Upper lobe of left lung (tissue), 6 donors: ENCODE measurements at regions not wholly inside any gene's neighbourhood (a gene's known extent, or its start where the extent isn't known, plus 50 kb on each side); places are given as distances from the start of the nearest gene placed in this dataset.
A peak's percentile ranks its signal among the peaks of the same experiment; 100 is the strongest.
"Not testable (repeated sequence)": the region's sequence is repeated elsewhere in the genome, so short reads cannot be mapped to it uniquely, and the experiment has no call there.

Experiments
- ATAC-seq, 2 donors: fragments of 200-7000 bp; cut with Tn5 transposase; one replicate each; pipeline ENCODE4 v1.9.1; 2022; ENCODE audit warnings: mild to moderate bottlenecking in 2 of 2, moderate library complexity in 2 of 2; ENCODE audit not compliant: low FRiP score in 2 of 2
- DNase-seq, 2 donors: peaks; one replicate each; pipeline ENCODE4 v3.0.0-alpha.2; 2019 to 2020
- H3K27ac ChIP-seq, 4 donors: fragments of 200-600 bp; sonication (generic); one replicate each; pipeline ENCODE4 v1.5.1; 2016 to 2019
- H3K27me3 ChIP-seq, 4 donors: fragments of 200-600 bp; sonication (generic); one replicate each; pipeline ENCODE4 v1.5.1; 2017 to 2019
- H3K36me3 ChIP-seq, 4 donors: fragments of 200-600 bp; sonication (generic); one replicate each; pipeline ENCODE4 v1.5.1; 2016 to 2019
- H3K4me1 ChIP-seq, 4 donors: fragments of 200-600 bp; sonication (generic); one replicate each; pipeline ENCODE4 v1.5.1; 2018 to 2019
- H3K4me3 ChIP-seq, 4 donors: fragments of 200-600 bp; sonication (generic); one replicate each; pipeline ENCODE4 v1.5.1; 2017 to 2019; ENCODE audit warnings: mild to moderate bottlenecking in 2 of 4, moderate library complexity in 1 of 4
- H3K9me3 ChIP-seq, 4 donors: fragments of 200-600 bp; sonication (generic); one replicate each; pipeline ENCODE4 v1.5.1; 2018 to 2019
- EP300 ChIP-seq, 4 donors: sonication (generic); formaldehyde crosslinking; IDR thresholded peaks; one replicate each; pipeline ENCODE4 v1.5.1; 2017; ENCODE audit warnings: antibody characterized with exemption in 4 of 4, control low read depth in 2 of 4
- POLR2A ChIP-seq, 4 donors: fragments of 450-650 bp; IDR thresholded peaks; one replicate each; pipeline ENCODE4 v1.5.1; 2016 to 2017; ENCODE audit warnings: antibody characterized with exemption in 4 of 4, mild to moderate bottlenecking in 2 of 4
- POLR2AphosphoS5 ChIP-seq, 2 donors: sonication (generic); formaldehyde crosslinking; IDR thresholded peaks; one replicate each; pipeline ENCODE4 v1.5.1; 2017; ENCODE audit warnings: antibody characterized with exemption in 2 of 2
- WGBS, 2 donors: methylation state at CpG; one replicate each; pipeline ENCODE4 v1.1.5; 2017 to 2018; 5-methylcytosine and 5-hydroxymethylcytosine counted together
- TF ChIP-seq, protein P1 (sequence below), 6 experiments: fragments of 450-650 bp in 4 of 6; fragments of 200-600 bp in 2 of 6; sonication (generic) in 2 of 6; IDR thresholded peaks; one replicate each; pipeline ENCODE4 v1.5.1; 2016 to 2019; ENCODE audit warnings: antibody characterized with exemption in 6 of 6
- donor health status: DM: no; HTN: no; CAD: no; lungs with moderate emphysema.
- donor health status: DM: no; HTN: yes; CAD: no; lungs with severe emphysema.

GRCh38 chr5:135264451-135265440, 134.3 kb downstream of the MACROH2A1 start:
- no peaks in the 10 kb centered on the region for H3K36me3 ChIP-seq
- DNase-seq (peak in 1 of 2 donors; percentile 62), ATAC-seq (no peak)
- TF ChIP-seq EP300 (IDR thresholded peaks at IDR 0.05) (no peak), POLR2AphosphoS5 (IDR thresholded peaks at IDR 0.05) (no peak), POLR2A (IDR thresholded peaks at IDR 0.05) (no peak)
- TF ChIP-seq, protein P1, sequence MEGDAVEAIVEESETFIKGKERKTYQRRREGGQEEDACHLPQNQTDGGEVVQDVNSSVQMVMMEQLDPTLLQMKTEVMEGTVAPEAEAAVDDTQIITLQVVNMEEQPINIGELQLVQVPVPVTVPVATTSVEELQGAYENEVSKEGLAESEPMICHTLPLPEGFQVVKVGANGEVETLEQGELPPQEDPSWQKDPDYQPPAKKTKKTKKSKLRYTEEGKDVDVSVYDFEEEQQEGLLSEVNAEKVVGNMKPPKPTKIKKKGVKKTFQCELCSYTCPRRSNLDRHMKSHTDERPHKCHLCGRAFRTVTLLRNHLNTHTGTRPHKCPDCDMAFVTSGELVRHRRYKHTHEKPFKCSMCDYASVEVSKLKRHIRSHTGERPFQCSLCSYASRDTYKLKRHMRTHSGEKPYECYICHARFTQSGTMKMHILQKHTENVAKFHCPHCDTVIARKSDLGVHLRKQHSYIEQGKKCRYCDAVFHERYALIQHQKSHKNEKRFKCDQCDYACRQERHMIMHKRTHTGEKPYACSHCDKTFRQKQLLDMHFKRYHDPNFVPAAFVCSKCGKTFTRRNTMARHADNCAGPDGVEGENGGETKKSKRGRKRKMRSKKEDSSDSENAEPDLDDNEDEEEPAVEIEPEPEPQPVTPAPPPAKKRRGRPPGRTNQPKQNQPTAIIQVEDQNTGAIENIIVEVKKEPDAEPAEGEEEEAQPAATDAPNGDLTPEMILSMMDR (IDR thresholded peaks at IDR 0.05): no peak
- H3K4me1 ChIP-seq: no peaks in the 10 kb centered on the region
- no peaks in the 10 kb centered on the region for H3K9me3 ChIP-seq
- WGBS, 2 donors: 68 to 72% methylated on average over 17 of the region's 17 CpGs
- H3K27me3 ChIP-seq: no peaks in the 10 kb centered on the region
- H3K4me3 ChIP-seq: no peak overlapping the region
- no peak overlapping the region for H3K27ac ChIP-seq

DNA sequence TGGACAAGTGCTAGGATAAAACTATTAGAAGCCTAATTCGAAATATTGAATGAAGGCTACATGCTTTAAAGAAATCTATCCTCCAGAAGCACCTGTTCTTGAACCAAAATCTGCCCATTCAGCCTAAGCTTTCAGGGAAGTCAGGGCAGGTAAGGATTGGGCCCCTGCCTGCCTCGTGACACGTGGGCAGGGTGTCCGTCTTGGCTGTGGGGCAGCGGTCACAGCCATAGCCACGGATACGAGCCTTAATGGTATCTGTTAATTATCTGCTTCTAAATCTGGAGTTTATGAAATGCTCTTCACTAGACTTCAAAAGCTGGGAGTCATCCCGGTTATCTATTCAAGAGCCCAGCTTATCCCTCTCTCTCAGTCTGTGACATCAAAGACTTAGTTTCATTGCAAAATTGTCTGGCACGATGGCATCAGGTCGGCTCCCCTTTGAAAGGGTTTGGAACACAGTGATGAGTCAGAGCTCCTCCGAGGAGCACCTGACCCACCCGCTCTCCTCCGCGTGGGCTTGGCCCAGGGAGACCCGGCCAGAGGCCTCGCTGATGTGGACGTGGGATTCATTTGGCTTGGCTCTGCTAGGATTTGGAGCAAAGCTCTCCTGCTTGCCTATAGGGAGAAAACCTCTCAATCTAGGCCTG, 135.9 kb downstream of the MACROH2A1 start:
- TF ChIP-seq POLR2AphosphoS5 (IDR thresholded peaks at IDR 0.05) (no peak), POLR2A (IDR thresholded peaks at IDR 0.05) (no peak)
- TF ChIP-seq, protein P1 (IDR thresholded peaks at IDR 0.05): no peak
- no peak overlapping the region for H3K4me3 ChIP-seq
- no peak for ATAC-seq
- DNase-seq: peak in 1 of 2 donors; percentile 37
- H3K4me1 ChIP-seq: no peaks in the 10 kb centered on the region
- peaks cover 0 to 3% (median 0%) of the 10 kb centered on the region in 4 donors for H3K9me3 ChIP-seq
- 87 to 89% methylated on average over 14 to 16 of the region's 17 CpGs for WGBS, 2 donors
- no peaks in the 10 kb centered on the region for H3K36me3 ChIP-seq
- H3K27ac ChIP-seq: no peak overlapping the region
- no peaks in the 10 kb centered on the region for H3K27me3 ChIP-seq

DNA sequence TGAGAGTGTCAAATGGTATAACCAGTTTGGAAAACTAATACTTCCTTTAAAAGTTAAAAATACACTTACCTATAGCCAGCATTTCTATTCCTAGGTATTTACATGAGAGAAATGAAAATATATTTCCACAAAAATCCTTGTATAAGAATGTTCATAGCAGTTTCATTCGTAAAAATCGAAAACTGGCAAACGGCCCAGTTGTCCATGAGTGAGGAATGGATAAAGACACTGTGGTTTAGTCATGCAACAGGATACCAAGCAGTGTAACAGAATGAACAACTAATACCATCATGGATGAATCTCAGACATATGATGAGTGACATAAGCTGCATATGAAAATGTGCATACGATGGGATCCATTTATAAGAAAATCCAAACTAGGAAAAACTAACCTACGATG, 136.7 kb downstream of the MACROH2A1 start:
- TF ChIP-seq POLR2AphosphoS5 (IDR thresholded peaks at IDR 0.05): no peak
- TF ChIP-seq POLR2A (IDR thresholded peaks at IDR 0.05): no peak
- TF ChIP-seq, protein P1 (IDR thresholded peaks at IDR 0.05): no peak
- TF ChIP-seq EP300 (IDR thresholded peaks at IDR 0.05): no peak
- Histone ChIP-seq H3K36me3 (no peaks in the 10 kb centered on the region), H3K27ac (no peak overlapping the region), H3K27me3 (no peaks in the 10 kb centered on the region), H3K4me1 (no peaks in the 10 kb centered on the region), H3K4me3 (no peak overlapping the region), H3K9me3 (peaks cover 0 to 3% (median 0%) of the 10 kb centered on the region in 4 donors)
- 94% methylated on average over 5 of the region's 5 CpGs for WGBS, 2 donors
- ATAC-seq (no peak), DNase-seq (no peak)

- ATAC-seq, H3K4me1 ChIP-seq, H3K27me3 ChIP-seq, DNase-seq, H3K27ac ChIP-seq, H3K4me3 ChIP-seq, H3K36me3 ChIP-seq, H3K9me3 ChIP-seq: not testable (repeated sequence)
These were observed 138.9 kb downstream of the MACROH2A1 start for GRCh38 chr5:135260108-135260507.

DNA sequence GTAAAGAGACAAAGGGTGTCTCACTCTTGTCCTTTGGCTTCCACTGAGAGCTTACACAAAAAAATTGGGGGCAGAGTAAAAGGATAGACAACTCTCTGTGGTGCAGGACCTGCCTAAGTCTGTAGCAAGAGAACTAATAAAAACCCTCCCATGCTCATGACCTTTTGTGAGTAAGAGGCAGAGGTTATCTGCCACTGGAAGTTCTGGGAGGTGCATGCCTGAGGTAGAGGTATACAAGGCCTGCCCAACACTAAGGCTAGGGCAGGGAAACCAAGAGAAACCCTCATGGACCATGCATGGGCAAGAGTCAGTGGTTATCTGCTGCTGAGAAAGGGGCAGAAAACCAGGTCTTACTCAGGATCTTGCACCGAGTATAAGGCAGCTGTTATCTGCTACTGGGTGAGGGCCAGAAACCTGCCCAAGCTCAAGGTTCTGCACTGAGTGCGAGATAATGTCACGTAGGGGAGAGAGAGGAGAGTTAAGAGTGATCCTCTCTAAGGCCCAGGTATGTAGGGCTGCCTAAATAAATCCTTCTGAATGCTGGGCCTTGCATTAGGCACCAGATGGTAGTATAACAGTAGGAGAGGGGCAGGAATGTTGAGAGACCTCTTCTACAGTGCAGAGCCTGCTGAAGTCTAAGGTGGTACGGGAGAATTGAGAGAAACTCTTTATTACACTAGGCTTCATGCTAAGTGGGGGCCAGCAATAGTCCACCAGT, 143.4 kb downstream of the MACROH2A1 start:
- Histone ChIP-seq H3K36me3 (no peaks in the 10 kb centered on the region), H3K4me3 (no peak overlapping the region), H3K4me1 (no peaks in the 10 kb centered on the region), H3K27me3 (no peaks in the 10 kb centered on the region), H3K27ac (no peak overlapping the region), H3K9me3 (peaks cover 0 to 3% (median 0%) of the 10 kb centered on the region in 4 donors)
- ATAC-seq (no peak), DNase-seq (no peak)
- 82 to 89% methylated on average over 4 of the region's 4 CpGs for WGBS, 2 donors
- TF ChIP-seq, protein P1 (IDR thresholded peaks at IDR 0.05): no peak
- TF ChIP-seq EP300 (IDR thresholded peaks at IDR 0.05) (no peak), POLR2AphosphoS5 (IDR thresholded peaks at IDR 0.05) (no peak), POLR2A (IDR thresholded peaks at IDR 0.05) (no peak)
